Chondrocyte (in vitro differentiated cells): ENCODE measurements at regions not wholly inside any gene's neighbourhood (a gene's known extent, or its start where the extent isn't known, plus 50 kb on each side); places are given as distances from the start of the nearest gene placed in this dataset.

Source experiments
- DNase-seq: peaks from one replicate; pipeline ENCODE4 v3.0.0; 2021; ENCODE audit warnings: mixed read lengths, low spot score
- H3K27ac Mint-ChIP-seq: one replicate; pipeline ENCODE4 v1.8.0; 2021; ENCODE audit warnings: mild to moderate bottlenecking, moderate library complexity, mixed read lengths; ENCODE audit not compliant: unreplicated experiment
- H3K27me3 Mint-ChIP-seq: 2 replicates; pipeline ENCODE4 v1.8.0; 2021; ENCODE audit warnings: low read depth, mixed read lengths
- H3K36me3 Mint-ChIP-seq: 2 replicates; pipeline ENCODE4 v1.8.0; 2021; ENCODE audit warnings: low read depth, mixed read lengths
- H3K4me1 Mint-ChIP-seq: 2 replicates; pipeline ENCODE4 v1.8.0; 2021; ENCODE audit warnings: low read depth, mild to moderate bottlenecking, mixed read lengths
- H3K4me3 Mint-ChIP-seq: one replicate; pipeline ENCODE4 v1.8.0; 2021; ENCODE audit warnings: mild to moderate bottlenecking, moderate library complexity, mixed read lengths; ENCODE audit not compliant: unreplicated experiment
- H3K9me3 Mint-ChIP-seq: 2 replicates; pipeline ENCODE4 v1.8.0; 2021; ENCODE audit warnings: low read depth, mixed read lengths
- CTCF ChIP-seq: fragments of 200-600 bp; sonication (generic); IDR thresholded peaks from 2 replicates; pipeline ENCODE4 v1.5.0; 2021; ENCODE audit warnings: antibody characterized with exemption, mild to moderate bottlenecking, moderate library complexity

GRCh38 chr4:113832803-113833202, 71.3 kb upstream of the CAMK2D start:
- no peak overlapping the region for H3K4me3 Mint-ChIP-seq

GRCh38 chr4:113831457-113831856, 69.9 kb upstream of the CAMK2D start:
- DNase-seq, result no peak
- H3K9me3 Mint-ChIP-seq, result no peaks in the 10 kb centered on the region
- H3K27me3 Mint-ChIP-seq, result no peaks in the 10 kb centered on the region
- peaks cover 18% of the 10 kb centered on the region for H3K4me1 Mint-ChIP-seq
- H3K36me3 Mint-ChIP-seq, result no peaks in the 10 kb centered on the region
- no peak overlapping the region for H3K4me3 Mint-ChIP-seq
- TF ChIP-seq CTCF, result no peak
- H3K27ac Mint-ChIP-seq, result no peak overlapping the region

More at GRCh38 chr4:113832803-113833202, 71.3 kb upstream of the CAMK2D start:
- Mint-ChIP-seq H3K27ac (no peak overlapping the region), H3K4me1 (peaks cover 27% of the 10 kb centered on the region), H3K9me3 (no peaks in the 10 kb centered on the region), H3K36me3 (no peaks in the 10 kb centered on the region), H3K27me3 (no peaks in the 10 kb centered on the region)
- no peak for TF ChIP-seq CTCF
- no peak for DNase-seq

- Mint-ChIP-seq H3K9me3 (no peaks in the 10 kb centered on the region), H3K4me1 (peaks cover 11% of the 10 kb centered on the region), H3K36me3 (no peaks in the 10 kb centered on the region), H3K4me3 (no peak overlapping the region), H3K27ac (no peak overlapping the region), H3K27me3 (no peaks in the 10 kb centered on the region)
- no peak for TF ChIP-seq CTCF
- no peak for DNase-seq
Observed at GRCh38 chr4:113828702-113829101, 67.2 kb upstream of the CAMK2D start.

- Mint-ChIP-seq H3K36me3 (no peaks in the 10 kb centered on the region), H3K4me1 (peaks cover 24% of the 10 kb centered on the region), H3K9me3 (no peaks in the 10 kb centered on the region), H3K27me3 (no peaks in the 10 kb centered on the region), H3K27ac (no peak overlapping the region), H3K4me3 (no peak overlapping the region)
- no peak for TF ChIP-seq CTCF
- no peak for DNase-seq
Observed at GRCh38 chr4:113827285-113827684, 65.7 kb upstream of the CAMK2D start.

- no peak for TF ChIP-seq CTCF
- H3K27me3 Mint-ChIP-seq, result no peaks in the 10 kb centered on the region
- peaks cover 31% of the 10 kb centered on the region for H3K4me1 Mint-ChIP-seq
- H3K4me3 Mint-ChIP-seq, result no peak overlapping the region
- H3K27ac Mint-ChIP-seq, result no peak overlapping the region
- DNase-seq, result no peak
- H3K9me3 Mint-ChIP-seq, result no peaks in the 10 kb centered on the region
- H3K36me3 Mint-ChIP-seq, result no peaks in the 10 kb centered on the region
Observed at GRCh38 chr4:113826421-113826820, 64.9 kb upstream of the CAMK2D start.
